ENCODE measurements at regions not wholly inside any gene's neighbourhood (a gene's known extent, or its start where the extent isn't known, plus 50 kb on each side); places are given as distances from the start of the nearest gene placed in this dataset.

GRCh38 chr5:9951865-9952516 is 297.7 kb downstream of the ATPSCKMT start:
- no peak for TF ChIP-seq POLR2A (IDR thresholded peaks at IDR 0.05)
- no peak for TF ChIP-seq CTCF (IDR thresholded peaks at IDR 0.05)

Measured in uterus (tissue), 2 donors.